GM18868 (cell line): ENCODE measurements at regions not wholly inside any gene's neighbourhood (a gene's known extent, or its start where the extent isn't known, plus 50 kb on each side); places are given as distances from the start of the nearest gene placed in this dataset.
"Not testable (repeated sequence)": the region's sequence is repeated elsewhere in the genome, so short reads cannot be mapped to it uniquely, and the experiment has no call there.

Experiments used
- ATAC-seq: cut with Tn5 transposase; IDR thresholded peaks from one replicate; pipeline ENCODE4 v1.9.1; 2021; ENCODE audit warnings: mild to moderate bottlenecking, moderate library complexity; ENCODE audit not compliant: unreplicated experiment

DNA sequence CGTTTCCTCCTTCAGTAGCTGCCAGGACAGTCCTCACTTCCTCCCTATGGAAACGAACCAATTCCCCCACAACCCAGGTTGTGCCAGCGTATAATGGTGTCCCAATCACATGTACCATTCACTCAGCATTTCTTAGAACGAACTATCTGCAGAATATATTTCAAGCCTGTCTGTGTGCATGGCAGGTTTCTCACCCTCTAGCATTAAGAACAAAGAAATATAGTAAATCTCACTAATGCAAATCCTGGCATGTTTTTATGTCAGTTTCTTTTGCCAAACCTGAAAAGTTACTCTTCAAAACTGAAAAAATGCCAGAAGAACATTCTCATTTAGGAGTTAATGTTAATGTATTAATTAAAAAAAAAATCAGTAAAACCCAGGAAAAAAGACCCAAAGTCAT lies 405.9 kb upstream of the KLF6 start:
- ATAC-seq: no peak

GRCh38 chr10:4189281-4189680 lies 404.3 kb upstream of the KLF6 start:
- ATAC-seq: no peak

DNA sequence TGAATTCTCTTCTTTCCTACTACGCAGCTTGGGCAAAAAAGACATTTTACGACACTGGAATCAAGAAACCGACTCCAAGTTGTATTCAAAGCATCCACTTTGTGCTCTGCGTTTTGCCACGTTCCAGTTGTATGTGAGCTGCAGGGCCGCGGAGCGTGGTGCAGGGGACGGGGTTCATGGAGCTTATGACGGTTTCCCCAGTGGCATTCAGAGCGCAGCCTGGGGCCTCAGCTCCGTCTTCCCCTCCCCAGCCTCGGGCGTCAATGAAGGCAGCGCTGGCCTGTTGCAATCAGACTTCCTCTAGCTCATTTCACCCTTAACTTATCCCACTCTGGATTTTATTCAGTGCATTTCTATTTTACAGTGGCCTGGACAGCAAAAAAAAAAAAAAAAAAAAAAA lies 403.4 kb upstream of the KLF6 start:
- ATAC-seq: no peak

DNA sequence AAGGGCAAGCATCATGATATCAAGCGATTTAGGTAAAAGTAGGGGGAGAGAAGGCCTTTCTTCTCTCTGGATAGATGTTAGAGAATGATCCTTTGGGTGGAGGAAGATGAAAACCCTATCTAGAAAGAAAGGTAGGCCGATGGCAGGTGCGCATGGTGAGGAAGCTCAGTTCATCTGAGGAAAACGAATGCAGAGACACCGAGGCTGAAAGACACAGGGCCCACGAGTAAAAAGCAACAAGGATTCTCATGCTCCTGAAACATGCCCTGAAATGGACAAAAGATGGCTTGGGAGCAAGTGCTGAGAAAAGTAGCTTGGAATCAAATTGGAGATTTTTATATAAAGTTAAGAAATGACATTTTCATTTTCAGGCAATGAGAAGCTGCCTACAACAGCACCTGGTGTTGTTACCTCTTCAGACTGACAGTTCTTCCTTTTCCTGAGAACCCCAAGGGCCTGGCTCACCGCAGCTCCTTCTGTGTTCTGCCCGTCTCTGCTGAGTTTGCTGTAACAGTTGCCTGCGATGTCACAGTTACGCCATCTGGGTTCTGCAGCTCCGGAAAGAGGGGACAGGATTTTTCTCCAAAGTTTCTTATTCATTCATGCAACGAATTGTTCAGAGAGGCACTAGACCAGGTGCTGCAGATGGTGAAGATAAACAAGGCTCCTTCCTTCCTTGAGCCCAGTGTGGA lies 402.0 kb upstream of the KLF6 start:
- ATAC-seq: no peak

GRCh38 chr10:4183761-4184261 lies 398.8 kb upstream of the KLF6 start:
- no peak for ATAC-seq

GRCh38 chr10:4181621-4182049 lies 396.6 kb upstream of the KLF6 start:
- ATAC-seq: no peak

GRCh38 chr10:4181081-4181480 lies 396.1 kb upstream of the KLF6 start:
- ATAC-seq: no peak

DNA sequence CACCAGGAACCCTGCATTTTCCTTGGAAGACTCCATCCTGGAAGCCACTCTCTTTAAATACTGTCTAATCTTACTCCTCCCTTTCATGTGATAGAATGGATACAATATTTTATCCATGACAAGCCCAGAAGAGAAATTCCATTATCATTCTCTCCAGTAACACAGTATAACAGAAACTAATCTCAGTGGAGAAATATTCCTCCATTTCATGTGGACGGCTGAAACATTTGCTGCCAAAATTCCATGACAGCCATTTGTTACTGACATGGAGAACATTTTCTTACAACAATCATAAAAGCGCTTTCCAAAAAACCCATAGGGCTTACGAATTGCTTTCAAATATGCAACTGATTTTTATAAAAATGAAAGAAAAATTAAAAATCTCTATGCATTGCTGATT lies 392.8 kb upstream of the KLF6 start:
- no peak for ATAC-seq

- ATAC-seq: peak; percentile 31
Measured at GRCh38 chr10:4176500-4177281, 391.7 kb upstream of the KLF6 start.

- ATAC-seq: no peak
Measured at GRCh38 chr10:4174197-4174596, 389.2 kb upstream of the KLF6 start.

DNA sequence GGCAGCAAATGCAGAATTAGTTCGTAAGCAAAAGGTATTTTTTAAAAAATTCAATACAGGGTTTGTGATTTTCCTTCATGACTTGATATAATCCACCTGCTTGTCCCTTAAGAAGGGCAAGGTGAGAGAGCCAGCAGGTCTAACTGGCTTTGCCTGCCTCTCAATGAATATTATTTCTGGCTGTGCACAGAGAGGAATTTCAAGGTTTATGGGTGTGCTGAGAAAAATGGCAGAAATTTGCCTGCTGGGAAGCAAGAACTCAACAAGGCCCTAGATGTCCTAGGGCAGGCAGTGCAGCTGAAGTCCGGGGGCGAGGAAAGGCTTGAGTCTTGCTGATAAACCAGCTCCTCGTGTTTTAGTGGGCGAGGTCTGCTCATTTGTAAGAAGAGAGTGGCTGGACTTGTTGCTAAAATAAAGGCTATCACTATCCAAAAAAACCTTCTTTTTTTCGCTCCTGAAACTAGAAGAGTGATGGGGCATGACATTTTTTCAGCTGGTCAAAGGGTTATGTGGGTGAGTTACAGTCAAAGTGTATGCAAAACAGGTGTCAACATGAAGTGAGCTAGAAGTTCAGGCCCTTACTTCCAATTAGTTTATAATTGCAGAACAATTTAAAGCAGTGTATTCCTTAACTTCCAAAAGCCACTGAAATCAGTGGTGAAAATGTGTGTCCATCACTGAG lies 385.8 kb upstream of the KLF6 start:
- no peak for ATAC-seq

- ATAC-seq: no peak
Measured at GRCh38 chr10:4170181-4170580, 385.2 kb upstream of the KLF6 start.

DNA sequence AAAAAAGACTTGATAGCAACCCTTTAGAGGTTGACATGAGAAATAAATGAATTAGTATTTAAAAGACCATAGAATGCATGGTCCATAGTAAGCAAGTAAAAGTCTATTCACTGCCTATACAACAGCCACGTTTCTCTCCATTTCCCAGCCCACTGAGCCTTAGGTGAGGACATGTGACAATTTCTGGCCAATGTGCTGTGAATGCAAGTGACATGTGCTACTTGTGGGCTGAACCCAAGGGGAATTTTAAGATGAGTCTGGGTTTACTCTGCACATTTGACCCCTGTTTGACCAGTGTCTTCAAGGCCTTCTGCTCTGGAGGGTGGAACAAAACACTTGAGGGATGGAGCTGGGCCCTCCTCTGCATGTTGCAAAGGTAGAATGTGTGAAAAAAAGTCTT lies 384.4 kb upstream of the KLF6 start:
- ATAC-seq: no peak

- no peak for ATAC-seq
Measured at GRCh38 chr10:4167216-4167615, 382.2 kb upstream of the KLF6 start.

DNA sequence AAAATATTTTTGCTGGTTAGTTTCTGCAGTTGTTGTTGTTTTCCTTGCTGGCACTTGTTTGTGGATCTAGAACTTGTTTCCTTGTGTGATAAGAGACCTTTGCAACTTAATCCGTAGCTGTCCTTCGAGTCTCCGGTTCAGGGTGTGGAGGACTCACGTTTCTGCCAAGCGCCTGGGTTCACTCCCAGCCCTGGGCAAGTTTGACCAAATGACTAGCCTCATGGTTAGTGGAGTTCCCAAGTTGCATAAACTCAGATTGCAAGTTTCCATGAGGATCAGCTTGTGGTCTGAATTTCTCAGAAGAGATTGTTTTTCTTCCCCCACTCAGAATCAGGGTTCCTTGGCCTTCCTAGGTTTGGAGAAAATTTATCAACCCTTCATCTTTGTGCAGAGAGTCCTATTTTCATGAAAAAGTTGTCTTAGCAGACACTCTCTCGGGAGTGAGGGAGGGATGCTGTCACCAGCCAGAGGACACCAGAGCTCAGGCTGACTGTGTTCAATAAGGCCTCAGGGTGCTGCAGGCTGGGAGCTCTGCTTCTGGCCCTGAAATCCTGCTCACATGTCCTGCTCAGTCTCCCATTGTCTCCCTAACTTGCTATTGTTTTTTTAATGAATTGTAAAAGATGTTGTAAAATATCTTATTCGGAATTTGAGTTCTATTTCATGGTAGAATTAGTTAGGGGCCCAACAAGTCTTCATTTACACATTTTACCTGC lies 377.7 kb upstream of the KLF6 start:
- no peak for ATAC-seq

DNA sequence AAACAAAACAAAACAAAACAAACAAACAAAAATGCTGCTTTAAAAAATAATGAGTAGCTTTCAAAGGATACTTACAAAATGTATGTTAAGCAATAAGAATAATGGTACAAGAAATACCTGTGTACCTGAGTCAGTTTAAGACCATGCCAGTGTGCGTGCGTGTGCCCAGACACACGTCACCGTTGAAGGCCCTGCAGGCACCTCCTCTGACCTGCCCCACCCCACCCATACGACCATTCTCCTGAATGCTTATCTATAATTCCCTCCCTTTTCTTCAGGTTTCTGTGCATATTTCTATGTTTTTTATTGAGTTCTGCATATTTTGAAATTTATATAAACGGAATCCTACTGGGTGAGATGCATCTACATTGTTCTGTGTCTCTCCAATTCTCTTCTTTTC lies 374.2 kb upstream of the KLF6 start:
- no peak for ATAC-seq

- no peak for ATAC-seq
Measured at GRCh38 chr10:4154191-4154715, 369.2 kb upstream of the KLF6 start.

DNA sequence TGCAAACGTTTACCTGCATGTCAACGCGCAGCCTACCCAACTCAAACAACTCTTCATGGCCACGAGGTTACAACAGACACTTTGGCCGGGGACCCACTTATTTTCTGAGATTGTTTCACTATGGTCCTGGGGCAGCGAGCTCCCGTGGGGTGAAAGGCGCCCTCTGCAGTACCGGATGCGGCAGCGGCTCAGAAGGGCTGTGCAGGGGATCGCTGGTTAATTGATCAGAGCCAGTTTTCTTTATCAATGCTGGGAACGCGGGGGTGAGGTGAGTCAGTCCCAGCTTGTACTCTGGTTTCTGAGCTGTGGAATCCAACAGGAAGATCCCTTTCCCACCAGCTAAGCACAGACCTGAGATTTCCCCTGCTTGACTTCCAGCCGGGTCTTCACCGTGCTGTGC lies 366.5 kb upstream of the KLF6 start:
- no peak for ATAC-seq

DNA sequence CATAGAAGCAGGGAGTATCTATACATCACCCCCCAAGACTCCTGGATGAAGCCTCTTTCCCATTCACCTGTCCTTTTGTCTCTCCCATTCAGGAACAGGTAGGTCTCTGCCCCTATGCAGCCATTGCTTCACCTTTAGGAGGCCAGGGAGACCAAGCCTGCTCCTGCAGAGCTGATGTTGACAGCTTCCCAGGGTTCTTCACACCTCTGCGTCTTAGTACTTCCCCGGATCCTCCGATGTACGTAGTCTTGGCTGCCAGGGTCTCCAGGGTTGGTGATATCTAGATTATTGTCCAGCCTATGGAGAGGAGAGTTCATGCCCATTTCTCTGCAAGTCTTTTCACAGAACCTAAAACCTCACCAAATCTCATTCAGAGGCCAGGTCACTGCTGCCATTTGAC lies 365.7 kb upstream of the KLF6 start:
- ATAC-seq: no peak

GRCh38 chr10:4149460-4149859 lies 364.5 kb upstream of the KLF6 start:
- ATAC-seq: not testable (repeated sequence)

GRCh38 chr10:4147245-4147644 lies 362.2 kb upstream of the KLF6 start:
- no peak for ATAC-seq
